HG02852 (cell line): ENCODE measurements at regions not wholly inside any gene's neighbourhood (a gene's known extent, or its start where the extent isn't known, plus 50 kb on each side); places are given as distances from the start of the nearest gene placed in this dataset.
"Not testable (repeated sequence)": the region's sequence is repeated elsewhere in the genome, so short reads cannot be mapped to it uniquely, and the experiment has no call there.

Experiments used
- ATAC-seq: cut with Tn5 transposase; IDR thresholded peaks from one replicate; pipeline ENCODE4 v1.9.1; 2021; ENCODE audit warnings: mild to moderate bottlenecking, moderate library complexity; ENCODE audit not compliant: unreplicated experiment

DNA sequence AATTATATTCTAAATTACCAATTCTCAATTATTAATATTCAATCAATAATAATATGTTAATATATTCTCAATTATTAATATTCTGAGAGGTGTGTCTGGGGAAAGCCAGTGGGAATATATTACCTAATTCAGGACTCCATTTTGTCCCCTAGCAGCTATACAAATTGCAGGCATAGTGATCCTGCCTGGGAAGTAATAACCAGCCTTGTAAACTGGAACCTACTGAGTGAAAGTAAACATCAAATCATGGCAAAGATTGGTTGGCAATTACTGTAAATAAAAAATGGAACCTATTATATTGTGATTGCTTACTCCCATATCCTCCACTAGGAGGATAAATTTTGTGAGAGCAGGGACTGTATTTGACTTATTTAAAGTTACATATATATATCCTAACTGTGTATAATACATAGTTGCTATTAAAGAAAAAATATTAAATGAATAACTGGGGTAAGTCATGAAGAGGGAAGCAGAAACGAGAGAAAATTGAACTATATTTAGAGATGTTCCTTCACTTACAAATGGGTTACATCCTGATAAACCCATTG is 150.5 kb upstream of the ELL2 start:
- no peak for ATAC-seq

DNA sequence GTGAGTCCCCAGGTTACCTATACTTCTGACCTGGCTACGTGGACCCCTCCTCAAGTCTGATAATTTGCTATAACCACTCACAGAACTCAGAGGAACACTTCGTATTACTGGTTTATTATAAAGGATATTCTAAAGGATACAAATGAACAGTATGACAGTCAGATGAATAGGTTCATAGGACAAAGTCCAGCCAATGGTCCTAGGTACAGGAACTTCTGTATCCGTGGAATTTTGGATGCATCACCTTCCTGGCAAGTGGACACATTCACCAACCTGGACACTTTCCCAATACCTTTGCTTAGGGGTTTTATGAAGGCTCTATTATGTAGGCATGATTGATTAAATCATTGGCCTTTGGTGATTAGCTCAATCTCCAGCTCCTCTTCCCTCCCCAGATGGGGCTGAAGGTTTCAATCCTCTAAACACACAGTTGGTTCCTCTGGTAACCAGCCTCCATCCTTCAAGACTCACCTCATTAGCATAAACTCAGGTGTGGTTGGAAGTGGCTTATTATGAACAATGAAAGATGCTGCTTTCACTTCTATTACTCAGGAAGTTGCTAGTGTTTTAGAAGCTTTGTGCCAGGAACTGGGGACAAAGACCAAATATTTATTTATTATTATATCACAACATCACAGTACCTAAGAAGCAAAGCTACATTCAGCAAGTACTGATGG is 149.6 kb upstream of the ELL2 start:
- no peak for ATAC-seq

DNA sequence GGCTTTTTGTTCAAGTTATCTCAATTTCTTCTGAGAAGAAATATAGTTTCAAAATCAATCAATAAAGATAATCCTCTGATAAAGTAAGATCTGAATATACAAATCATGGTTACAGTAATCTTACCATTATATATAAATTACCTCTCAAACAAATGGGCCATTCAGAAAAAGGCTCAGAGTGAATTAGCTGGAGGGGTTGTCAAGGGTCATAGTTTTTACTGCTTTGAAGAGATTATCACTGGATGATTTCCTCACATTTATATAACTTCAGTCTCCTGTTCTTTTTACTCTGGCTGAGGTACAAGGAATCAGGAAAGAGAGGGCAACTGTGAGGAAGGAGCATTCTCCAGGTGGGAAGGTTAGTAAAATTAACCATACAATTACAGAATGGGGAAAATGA is 148.6 kb upstream of the ELL2 start:
- ATAC-seq: no peak

DNA sequence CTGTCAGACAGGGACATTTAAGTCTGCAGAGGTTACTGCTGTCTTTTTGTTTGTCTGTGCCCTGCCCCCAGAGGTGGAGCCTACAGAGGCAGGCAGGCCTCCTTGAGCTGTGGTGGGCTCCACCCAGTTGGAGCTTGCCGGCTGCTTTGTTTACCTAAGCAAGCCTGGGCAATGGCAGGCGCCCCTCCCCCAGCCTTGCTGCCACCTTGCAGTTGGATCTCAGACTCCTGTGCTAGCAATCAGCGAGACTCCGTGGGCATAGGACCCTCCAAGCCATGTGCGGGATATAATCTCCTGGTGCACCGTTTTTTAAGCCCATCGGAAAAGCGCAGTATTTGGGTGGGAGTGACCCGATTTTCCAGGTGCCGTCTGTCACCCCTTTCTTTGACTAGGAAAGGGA is 147.0 kb upstream of the ELL2 start:
- not testable (repeated sequence) for ATAC-seq

DNA sequence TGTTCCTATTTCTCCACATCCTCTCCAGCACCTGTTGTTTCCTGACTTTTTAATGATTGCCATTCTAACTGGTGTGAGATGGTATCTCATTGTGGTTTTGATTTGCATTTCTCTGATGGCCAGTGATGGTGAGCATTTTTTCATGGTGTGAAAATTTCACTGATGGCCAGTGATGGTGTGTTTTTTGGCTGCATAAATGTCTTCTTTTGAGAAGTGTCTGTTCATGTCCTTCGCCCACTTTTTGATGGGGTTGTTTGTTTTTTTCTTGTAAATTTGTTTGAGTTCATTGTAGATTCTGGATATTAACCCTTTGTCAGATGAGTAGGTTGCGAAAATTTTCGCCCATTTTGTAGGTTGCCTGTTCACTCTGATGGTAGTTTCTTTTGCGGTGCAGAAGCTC is 142.2 kb upstream of the ELL2 start:
- not testable (repeated sequence) for ATAC-seq

DNA sequence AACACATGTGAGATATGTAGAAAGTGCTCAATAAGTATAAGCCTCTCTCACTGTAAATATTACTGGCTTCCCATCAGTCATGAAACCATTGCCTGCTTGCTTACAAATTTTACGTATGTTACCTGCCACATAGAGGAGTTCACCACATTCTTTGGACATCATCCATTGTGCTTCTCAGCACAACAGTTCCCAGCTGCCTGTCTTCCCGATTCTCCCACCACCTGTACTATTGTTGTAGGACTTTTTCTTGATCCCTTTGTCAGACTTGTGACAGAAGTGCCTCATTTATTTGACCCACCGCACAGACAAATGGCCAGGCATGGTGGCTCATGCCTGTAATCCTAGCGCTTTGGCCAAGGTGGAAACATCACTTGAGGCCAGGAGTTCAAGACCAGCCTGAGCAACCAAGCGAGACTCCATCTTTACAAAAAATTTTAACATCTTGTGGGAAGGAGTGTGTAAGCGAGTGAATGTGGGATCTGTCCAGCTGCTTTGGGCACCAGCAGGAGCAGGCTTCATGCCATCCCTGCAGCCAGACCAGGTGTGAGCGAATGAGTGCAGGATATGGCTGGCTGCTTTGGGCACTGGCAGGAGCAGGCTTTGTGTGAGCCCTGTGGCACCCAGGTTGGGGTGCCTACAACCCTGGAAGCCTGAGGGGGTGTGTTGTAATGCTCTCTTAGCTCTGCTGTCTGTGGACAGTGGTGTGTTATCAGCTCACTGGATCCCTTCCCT is 139.9 kb upstream of the ELL2 start:
- ATAC-seq: no peak

DNA sequence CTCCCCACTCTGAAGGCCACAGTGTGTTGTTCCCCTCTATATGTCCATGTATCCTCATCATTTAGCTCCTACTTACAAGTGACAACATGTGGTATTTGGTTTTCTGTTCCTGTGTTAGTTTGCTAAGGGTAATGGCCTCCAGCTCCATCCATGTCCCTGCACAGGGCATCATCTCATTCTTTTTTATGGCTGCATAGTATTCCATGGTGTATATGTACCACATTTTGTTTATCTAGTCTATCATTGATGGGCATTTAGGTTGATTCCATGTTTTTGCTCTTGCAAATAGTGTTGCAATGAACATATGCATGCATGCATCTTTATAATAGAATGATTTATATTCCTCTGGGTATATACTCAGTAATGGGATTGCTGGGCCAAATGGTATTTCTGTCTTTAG is 135.8 kb upstream of the ELL2 start:
- not testable (repeated sequence) for ATAC-seq

DNA sequence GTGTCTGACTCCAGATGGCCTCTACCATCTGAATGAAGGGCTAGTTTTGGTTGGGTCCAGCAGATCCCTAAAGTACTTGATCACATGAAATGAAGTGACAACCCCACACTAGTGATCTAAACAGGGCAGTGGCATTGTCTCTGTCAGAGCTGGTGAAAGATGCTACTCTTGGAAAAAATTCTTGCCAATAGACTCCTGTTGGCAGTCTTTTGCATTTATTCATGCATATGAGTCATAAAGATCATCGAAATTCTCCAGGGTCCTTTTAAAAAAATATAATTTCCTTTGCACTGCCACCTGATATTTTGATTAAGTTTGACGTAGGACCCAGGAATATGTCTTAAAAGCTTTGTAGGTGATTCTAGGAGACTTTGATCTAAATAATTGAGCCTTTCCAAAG is 135.1 kb upstream of the ELL2 start:
- no peak for ATAC-seq

DNA sequence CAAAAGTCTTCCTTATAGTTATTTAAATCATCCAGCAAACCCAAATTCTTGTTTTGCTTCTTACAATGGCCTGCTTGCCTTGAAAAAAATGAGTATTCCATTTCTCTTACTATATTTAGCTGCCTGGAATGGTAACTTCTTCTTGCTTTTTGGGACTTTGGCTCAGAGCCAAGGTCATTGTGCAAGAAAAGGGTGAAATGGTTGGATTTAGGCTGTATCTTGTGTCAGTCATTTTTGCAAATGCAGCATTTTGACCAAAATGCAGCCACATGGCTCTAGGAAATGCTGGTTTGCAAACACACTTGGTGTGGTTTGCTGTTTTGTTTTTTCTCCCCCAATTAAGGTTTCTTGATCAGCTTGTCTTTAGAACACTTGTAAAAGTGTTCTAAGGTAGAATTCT is 133.3 kb upstream of the ELL2 start:
- no peak for ATAC-seq

DNA sequence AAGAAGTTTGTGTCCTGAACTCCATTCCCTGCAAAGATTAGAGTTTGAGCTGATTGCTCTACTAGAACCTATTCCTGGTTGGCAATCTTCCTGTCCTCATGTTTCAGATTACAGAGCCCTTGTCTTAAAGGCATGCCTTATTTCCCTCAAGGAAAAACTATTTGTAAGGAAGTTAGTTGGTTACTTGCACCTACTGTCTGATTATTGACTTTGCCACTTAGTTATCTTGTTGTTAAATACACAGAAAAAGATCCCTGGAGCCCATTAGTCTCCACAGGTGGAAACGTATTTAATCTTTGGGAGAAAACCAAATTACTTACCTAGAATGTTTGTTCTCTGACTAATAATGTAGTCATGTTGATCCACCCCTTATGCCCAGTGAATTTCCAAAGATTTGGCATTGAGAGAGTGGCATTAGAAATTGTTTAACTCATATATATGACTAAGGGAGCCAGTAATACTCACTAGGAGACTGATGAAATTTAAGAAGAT is 132.3 kb upstream of the ELL2 start:
- no peak for ATAC-seq

DNA sequence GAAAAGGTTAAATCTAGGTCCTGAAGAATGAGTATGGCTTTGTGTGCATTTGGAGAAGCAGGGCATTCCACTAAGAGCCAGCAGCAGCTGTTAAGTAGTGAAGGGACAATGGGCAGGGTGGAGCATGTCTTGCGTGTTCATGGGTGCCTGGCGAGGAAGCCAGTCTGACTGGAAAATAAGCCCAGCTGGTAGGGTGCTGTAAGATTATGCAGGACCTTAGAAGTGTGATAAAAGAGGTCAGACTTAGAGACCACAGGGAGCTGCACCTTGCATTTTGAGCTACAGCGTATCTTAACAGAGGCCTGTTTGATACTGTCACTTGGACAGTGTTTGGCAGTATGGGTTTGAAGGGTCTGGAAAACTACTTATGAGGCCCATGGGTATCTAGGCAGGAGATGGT is 131.7 kb upstream of the ELL2 start:
- ATAC-seq: no peak

DNA sequence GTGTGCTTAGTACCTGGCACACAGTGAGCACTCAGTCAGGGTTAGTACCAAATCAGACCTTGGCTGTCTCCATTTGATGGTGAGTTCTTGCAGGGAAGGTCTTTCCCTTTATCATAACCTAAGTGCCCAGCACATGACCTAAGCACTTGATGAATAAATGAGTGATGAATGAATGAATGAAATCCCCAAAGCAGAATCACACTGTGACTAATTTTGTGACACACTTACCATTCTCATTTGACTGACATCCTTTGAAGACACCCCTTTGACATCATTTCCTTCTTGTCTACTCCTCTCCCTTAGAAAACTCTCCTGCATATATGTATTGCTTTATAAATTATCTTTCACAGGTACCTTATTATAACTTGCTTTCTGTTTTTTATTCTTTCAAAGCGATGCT is 130.2 kb upstream of the ELL2 start:
- ATAC-seq: no peak

DNA sequence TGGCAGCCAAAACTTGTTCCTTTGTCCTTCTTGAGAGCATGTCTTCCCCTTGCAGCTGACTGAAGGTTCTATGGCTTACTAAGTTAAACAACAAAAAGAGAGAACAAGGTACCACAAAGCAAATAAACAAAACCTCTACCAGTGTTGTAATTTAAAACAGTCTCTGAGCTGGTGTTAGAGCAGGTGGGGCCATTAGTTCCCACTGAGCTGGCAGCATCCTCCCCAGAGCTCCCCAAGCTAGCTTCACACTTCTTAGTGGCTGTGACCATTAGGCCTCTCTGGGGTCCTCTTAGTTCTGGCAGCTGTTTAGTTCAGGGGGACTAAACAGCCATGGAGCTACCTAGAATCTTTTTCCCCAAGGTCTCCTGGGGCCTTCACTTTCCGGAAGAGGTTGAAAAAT is 128.6 kb upstream of the ELL2 start:
- no peak for ATAC-seq

DNA sequence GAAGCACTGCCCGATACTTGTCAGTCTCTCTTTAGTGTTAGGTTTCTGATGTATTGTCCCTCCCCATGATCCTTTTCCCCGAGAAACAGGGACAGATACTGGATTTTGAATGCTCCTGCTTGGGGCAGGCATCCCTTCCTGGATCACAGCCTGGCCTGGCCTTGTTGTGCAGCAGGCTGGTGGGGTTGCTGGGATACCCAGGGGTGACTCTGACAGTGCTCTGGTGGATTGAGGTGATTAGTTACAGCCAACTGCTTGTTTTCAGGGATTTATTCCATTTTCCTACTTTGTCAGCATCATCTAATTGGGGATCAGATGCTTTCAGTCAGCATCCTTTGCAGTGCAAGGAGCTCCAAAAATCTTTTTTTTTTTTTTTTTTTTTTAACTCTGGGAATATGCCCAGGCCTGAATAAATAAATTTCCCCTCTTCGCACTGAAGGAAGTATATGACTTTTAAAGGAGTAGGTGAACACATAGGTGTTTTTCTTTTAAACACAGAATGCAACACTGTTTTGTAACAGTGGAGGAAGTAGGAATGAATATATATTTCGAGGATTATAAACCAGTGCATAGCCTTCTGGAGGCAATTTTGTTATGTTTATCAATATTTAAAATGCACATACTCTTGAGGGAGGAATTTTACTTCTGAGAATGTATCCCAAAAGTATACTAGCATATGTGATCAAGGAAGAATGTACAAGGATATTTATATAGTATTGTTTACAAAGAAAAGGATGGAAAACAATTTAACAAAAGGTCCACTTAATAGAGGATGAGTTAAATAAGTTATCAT is 127.3 kb upstream of the ELL2 start:
- no peak for ATAC-seq

DNA sequence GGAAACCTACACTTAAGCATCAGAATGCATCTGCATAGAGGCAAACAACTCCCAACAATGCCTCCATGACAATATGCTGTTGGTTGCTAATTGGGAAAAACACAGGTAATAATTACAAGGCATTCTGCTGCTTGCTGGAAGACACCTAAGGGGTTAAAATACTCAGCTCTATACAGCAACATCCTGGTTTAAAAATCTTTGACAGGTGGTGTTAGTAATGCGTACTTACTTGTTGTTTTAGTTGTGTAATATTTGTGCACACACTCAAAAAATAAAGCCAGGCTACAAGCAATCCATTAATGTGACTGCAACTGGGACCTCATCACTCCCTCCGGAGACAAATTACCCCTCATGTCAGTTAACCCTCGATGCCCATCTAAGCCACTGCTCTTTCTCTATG is 126.3 kb upstream of the ELL2 start:
- ATAC-seq: no peak

DNA sequence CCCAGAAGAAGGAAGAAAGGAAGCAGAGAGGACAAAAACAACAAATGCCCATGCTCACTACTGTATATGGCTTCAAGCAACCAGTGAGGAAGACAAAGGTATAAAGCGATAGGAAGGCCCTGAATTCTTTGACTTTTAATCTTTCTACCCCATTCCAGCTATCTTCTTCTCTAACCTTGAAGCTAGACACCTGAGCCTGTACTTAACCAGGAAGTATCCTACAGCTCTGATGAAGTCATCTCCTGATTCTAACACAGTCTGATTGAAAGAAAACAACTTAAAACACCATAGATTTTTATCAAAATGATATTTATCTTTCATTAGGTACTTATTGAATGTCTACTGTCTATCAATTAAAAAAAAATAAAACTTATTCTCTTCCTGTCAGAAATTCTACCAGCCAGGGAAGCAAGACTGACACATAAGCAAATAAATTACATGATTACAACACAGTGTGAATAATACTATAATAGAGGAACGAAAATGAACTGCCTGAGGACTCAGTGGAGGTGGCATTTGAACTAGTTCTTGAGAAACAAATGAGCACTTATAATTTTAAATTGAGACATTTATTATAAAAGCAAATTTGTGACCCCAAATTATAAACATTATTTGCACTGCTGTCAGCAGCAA is 123.3 kb upstream of the ELL2 start:
- no peak for ATAC-seq

DNA sequence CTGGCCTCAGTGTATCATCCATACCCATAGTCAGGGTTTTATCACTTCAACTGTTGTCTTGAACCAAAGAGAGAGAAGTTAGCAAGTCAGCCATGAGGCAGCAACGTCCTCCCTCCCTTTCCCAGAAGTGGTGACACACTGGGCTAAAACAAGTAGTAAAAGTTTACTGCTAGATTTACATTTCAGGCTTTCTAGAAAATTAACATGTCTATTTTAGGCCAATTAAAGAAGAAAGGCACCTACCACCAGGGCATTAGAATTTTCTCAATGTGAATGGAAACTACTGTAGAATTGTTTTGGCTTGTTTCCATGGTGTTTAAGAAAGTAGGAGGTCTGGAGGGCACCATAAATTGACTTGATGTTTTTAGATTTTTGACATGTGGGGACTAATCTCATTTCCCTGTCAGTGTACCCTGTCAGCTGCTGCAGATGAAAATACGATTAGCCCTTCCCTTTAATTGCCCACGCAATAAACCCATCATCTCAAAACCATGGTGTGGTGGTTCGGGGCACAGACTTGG is 121.8 kb upstream of the ELL2 start:
- no peak for ATAC-seq

DNA sequence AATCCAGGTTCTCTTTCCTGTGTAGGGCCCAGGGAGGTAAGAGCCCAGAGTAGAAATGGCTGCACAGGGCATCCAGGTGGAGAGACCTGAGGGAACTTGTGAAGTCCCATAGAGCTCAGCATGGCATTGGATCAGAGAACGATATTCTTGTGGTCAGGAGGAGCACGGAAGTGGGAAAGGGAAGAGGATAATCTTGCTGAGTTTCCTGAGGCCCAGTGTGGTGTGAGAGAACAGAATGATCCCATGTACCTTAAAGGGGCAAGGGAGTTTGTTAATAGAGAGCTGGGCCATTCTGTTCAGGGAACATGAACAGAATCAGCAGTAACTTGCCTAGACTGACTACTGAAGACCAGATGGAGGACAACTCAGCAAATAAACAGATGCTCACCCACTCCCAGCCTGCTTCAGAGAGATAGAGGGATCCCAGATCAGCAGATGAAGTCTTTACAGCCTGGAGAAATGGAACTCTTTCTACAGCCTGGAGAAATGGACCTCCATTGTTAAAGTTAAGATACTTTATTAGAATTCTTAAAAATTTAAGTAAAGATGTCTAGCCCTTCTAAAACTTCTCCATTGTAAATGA is 119.7 kb upstream of the ELL2 start:
- no peak for ATAC-seq

DNA sequence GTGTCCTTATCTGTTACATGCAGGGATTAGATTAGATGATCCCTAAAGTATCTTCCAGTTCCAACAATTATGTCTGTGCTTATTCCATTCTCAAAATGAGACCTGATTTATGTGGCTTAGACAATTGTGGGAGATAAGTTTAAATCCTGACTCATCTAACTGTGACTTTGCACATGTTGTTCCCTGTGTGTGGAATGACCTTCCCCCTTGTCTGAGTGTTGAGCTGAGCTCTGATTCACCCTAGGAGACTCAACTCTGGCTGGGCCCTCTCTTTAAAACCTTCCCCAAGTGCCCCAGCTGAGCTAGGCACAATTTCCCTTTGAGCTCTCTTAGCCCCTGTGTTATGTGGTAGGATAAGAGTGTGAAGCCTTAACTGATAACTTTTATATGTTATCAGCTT is 118.9 kb upstream of the ELL2 start:
- no peak for ATAC-seq

DNA sequence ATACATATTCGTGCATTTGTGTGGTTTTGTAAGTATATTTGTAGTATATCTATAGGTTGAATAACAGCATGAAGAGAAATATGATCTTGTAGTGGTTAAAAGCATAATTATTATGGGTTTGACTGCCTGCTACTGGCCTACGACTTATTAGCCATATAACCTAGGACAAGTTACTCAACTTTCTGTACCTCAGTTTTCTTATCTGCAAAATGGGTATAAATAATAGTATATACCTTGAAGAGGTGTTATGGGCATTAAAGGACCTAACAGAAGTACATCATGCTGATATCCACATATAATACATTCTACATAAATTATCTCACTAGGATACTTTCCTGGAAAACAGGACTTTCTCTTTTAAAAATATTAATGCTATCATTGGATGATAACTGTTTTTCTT is 118.3 kb upstream of the ELL2 start:
- ATAC-seq: no peak
